Retinal pigment epithelial cell (primary cell): ENCODE measurements at regions not wholly inside any gene's neighbourhood (a gene's known extent, or its start where the extent isn't known, plus 50 kb on each side); places are given as distances from the start of the nearest gene placed in this dataset.

Source experiments
- DNase-seq: peaks from one replicate; pipeline ENCODE4 v3.0.0-alpha.2; 2010; ENCODE audit warnings: low read depth
- H3K4me3 ChIP-seq: 2 replicates; pipeline ENCODE4 v1.5.1; 2011; ENCODE audit warnings: mild to moderate bottlenecking, low read length, control low read depth, moderate library complexity
- TF ChIP-seq, protein P1 (sequence below): conservative IDR thresholded peaks from 2 replicates; pipeline ENCODE4 v1.5.1; 2011; ENCODE audit warnings: low read depth, low read length, control low read depth, inconsistent platforms

DNA sequence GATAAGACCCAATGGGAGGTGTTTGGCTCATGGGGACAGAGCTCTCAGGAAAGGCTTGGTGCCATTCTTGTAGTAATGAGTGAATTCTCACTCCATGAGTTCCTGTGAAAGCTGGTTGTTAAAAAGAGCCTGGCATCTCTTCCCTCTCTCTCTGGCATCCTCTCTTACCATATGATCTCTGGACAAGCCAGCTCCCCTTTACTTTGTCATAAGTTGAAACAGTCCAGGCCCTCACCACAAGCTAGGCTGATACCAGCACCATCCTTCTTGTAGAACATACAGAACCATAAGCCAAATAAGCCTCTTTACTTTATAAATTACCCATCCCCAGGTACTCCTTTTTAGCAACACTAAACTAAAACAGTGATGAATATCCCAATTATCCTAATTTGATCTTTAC is 166.9 kb upstream of the TMC3 start:
- no peak for DNase-seq
- TF ChIP-seq, protein P1, sequence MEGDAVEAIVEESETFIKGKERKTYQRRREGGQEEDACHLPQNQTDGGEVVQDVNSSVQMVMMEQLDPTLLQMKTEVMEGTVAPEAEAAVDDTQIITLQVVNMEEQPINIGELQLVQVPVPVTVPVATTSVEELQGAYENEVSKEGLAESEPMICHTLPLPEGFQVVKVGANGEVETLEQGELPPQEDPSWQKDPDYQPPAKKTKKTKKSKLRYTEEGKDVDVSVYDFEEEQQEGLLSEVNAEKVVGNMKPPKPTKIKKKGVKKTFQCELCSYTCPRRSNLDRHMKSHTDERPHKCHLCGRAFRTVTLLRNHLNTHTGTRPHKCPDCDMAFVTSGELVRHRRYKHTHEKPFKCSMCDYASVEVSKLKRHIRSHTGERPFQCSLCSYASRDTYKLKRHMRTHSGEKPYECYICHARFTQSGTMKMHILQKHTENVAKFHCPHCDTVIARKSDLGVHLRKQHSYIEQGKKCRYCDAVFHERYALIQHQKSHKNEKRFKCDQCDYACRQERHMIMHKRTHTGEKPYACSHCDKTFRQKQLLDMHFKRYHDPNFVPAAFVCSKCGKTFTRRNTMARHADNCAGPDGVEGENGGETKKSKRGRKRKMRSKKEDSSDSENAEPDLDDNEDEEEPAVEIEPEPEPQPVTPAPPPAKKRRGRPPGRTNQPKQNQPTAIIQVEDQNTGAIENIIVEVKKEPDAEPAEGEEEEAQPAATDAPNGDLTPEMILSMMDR = no peak
- H3K4me3 ChIP-seq = no peak overlapping the region

DNA sequence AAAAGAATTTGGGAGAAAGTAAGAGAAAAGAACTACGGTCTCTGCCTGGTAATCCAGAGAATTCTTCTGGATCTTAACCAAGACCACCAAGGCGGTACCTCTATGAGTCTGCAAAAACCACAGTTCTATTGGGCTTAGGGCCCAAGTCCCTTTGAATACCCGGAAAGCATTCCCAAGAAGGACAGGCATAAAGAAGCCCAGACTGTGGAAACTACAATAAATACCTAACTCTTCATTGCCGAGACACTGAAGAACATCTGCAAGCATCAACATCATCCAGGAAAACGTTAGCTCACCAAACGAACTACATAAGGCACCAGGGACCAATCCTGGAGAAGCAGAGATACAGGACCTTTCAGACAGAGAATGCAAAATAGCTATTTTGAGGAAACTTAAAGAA is 162.3 kb upstream of the TMC3 start:
- DNase-seq = no peak
- TF ChIP-seq, protein P1 = no peak
- H3K4me3 ChIP-seq = no peak overlapping the region

DNA sequence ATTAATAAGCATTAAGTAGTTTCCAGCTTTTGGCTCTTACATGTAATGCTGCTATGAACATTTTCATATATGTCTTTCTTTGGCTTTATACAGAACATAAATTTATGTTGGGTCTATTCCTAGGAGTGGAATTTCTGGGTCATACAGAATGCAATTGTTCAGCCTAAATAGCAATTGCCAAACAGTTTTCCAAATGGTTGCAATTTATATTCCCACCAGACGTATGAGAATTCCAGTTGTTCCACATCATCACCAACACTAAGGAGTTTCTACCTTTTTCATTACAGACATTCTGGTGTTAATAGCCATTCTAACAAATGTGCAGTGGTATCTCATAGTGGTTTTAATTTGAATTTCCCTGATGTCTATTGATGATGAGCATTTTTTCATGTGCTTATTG is 160.1 kb upstream of the TMC3 start:
- no peak overlapping the region for H3K4me3 ChIP-seq
- DNase-seq = no peak
- TF ChIP-seq, protein P1 = no peak

DNA sequence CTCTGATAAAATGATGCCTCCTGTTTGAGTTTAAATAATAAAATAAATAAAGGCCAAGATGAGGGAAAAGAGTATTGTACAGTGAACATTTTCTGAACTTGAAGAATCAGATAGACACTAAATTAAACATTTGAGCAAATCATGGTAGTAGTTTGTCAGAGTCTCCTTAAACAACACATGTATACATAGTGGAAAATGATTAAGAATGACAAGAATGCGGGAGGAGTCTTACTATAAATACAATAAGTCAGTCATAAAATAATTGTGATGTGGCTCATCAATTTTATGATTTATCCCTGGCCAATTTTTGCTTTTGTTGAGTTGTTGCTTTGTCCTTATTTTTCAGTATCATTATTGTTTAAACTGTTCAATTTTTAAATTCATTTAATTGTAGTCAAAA is 158.0 kb upstream of the TMC3 start:
- no peak for DNase-seq
- H3K4me3 ChIP-seq = no peak overlapping the region
- TF ChIP-seq, protein P1 = no peak

DNA sequence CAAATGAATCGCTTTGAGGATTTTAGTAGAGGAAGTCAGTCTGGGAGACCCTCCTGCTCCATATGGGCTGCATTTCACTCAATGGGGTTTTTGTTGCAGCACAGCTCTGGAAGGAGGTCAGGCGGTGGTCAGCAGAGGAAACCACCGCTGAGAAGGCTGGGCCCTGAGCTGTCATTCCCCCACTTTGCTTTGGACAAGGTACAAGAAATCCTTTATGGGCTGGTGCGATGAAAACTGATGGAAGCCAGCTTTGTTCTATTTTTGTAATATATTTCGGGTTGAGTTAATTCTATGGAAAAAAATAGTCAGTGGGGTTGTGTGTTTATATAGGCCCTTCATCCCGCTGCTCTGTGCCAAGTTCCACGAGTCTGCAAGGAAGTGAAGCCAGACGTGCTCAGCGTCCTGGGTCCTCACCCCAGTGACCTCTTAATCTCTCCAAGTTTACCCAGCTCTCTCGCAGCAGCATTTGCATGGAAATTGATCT is 157.1 kb upstream of the TMC3 start:
- TF ChIP-seq, protein P1 = no peak
- DNase-seq = peak; percentile 66
- no peak overlapping the region for H3K4me3 ChIP-seq

DNA sequence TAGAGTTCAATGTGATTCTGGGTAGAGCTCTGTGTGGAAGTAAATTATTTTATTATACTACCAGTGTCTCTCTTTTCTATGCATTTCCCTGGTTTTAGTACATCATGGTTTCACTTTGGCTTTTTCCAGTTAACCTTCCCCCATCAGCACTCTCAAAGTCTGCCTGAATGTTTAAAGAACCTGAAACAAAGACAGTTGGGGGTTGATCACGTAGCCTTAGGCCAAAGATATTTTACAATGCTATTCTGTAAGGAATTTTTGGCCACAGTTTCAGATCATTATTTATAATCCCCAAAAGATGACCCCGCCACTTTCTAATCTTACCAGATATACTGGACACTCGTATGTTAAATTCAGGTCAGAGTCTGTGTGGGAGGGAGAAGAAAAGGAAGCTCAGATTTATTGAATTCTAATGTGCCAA is 156.3 kb upstream of the TMC3 start:
- DNase-seq = no peak
- no peak overlapping the region for H3K4me3 ChIP-seq
- TF ChIP-seq, protein P1 = no peak

DNA sequence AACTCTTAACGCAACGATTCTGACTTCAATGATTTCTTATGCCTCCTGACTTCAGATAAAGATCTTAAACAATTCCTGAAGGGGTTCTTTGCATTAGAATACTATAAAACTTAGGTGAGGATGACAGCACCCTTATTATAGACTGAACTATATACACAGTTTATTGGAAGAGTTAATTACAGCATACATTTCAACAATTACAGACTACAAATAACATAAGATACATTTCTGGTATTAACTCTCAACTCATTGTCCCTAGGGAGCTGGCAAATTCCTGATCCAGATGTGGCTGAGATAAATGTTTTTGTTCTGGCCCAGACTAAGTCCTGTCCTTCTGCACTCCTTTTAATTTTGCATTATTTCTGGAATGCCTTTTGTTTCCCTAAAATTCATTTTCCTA is 155.5 kb upstream of the TMC3 start:
- TF ChIP-seq, protein P1 = no peak
- no peak overlapping the region for H3K4me3 ChIP-seq
- no peak for DNase-seq
